Mucosa of descending colon (tissue), 3 donors: ENCODE measurements at regions not wholly inside any gene's neighbourhood (a gene's known extent, or its start where the extent isn't known, plus 50 kb on each side); places are given as distances from the start of the nearest gene placed in this dataset.

Experiments used
- ATAC-seq: fragments of 200-7000 bp; cut with Tn5 transposase; one replicate; pipeline ENCODE4 v1.9.1; 2020; ENCODE audit warnings: mild to moderate bottlenecking, moderate library complexity
- DNase-seq, 3 donors: peaks; one replicate each; pipeline ENCODE4 v3.0.0-alpha.2; 2020
- H3K36me3 ChIP-seq: fragments of 200-600 bp; one replicate; pipeline ENCODE4 v1.8.0; 2021; ENCODE audit warnings: low read depth, mild to moderate bottlenecking
- H3K4me1 ChIP-seq: fragments of 200-600 bp; one replicate; pipeline ENCODE4 v1.8.0; 2021; ENCODE audit warnings: low read depth, mild to moderate bottlenecking
- H3K4me3 ChIP-seq: fragments of 200-600 bp; one replicate; pipeline ENCODE4 v1.8.0; 2021; ENCODE audit warnings: mild to moderate bottlenecking
- H3K9me3 ChIP-seq: fragments of 200-600 bp; one replicate; pipeline ENCODE4 v1.8.0; 2021; ENCODE audit warnings: mild to moderate bottlenecking
- CTCF ChIP-seq: fragments of 200-600 bp; IDR thresholded peaks from one replicate; pipeline ENCODE4 v1.8.0; 2022; ENCODE audit warnings: antibody characterized with exemption, mild to moderate bottlenecking
- intact Hi-C, 2 donors: fragments of 100-400 bp; cut with DNase I in 1 of 2; cut with micrococcal nuclease in 1 of 2; formaldehyde crosslinking; loops; one replicate each; pipeline versions ENCODE4 v1.11.0 to v1.11.1; 2022; cut with DNase I, micrococcal nuclease
- donor health status: DM: no; HTN: no; CAD: no; lungs with moderate emphysema.
- donor health status: DM: no; HTN: no; CAD: no.
- donor health status: DM: no; HTN: yes; CAD: no.

GRCh38 chr5:81819556-81820317 is 68.8 kb upstream of the SSBP2 start:
- Histone ChIP-seq H3K9me3 (no peaks in the 10 kb centered on the region), H3K36me3 (no peaks in the 10 kb centered on the region), H3K4me3 (no peak overlapping the region), H3K4me1 (peaks cover 6% of the 10 kb centered on the region)
- no peak for TF ChIP-seq CTCF
- intact Hi-C loops = no loop called here
- ATAC-seq (peak; percentile 65), DNase-seq (no peak)

GRCh38 chr5:81817980-81818379 is 67.1 kb upstream of the SSBP2 start:
- intact Hi-C loops = no loop called here
- peaks cover 6% of the 10 kb centered on the region for H3K4me1 ChIP-seq
- ATAC-seq (no peak), DNase-seq (no peak)
- no peaks in the 10 kb centered on the region for H3K36me3 ChIP-seq
- H3K4me3 ChIP-seq = no peak overlapping the region
- no peaks in the 10 kb centered on the region for H3K9me3 ChIP-seq
- no peak for TF ChIP-seq CTCF

GRCh38 chr5:81817086-81817485 is 66.2 kb upstream of the SSBP2 start:
- intact Hi-C loops = no loop called here
- no peaks in the 10 kb centered on the region for H3K9me3 ChIP-seq

GRCh38 chr5:81815321-81815720 is 64.4 kb upstream of the SSBP2 start:
- ATAC-seq = no peak
- intact Hi-C loops = no loop called here
- no peaks in the 10 kb centered on the region for H3K9me3 ChIP-seq

More at GRCh38 chr5:81817086-81817485, 66.2 kb upstream of the SSBP2 start:
- peaks cover 6% of the 10 kb centered on the region for H3K4me1 ChIP-seq
- no peaks in the 10 kb centered on the region for H3K36me3 ChIP-seq
- H3K4me3 ChIP-seq = no peak overlapping the region
- ATAC-seq (no peak), DNase-seq (no peak)
- TF ChIP-seq CTCF = no peak

GRCh38 chr5:81808106-81808505 is 57.2 kb upstream of the SSBP2 start:
- ATAC-seq (no peak), DNase-seq (no peak)
- Histone ChIP-seq H3K4me3 (no peak overlapping the region), H3K4me1 (no peaks in the 10 kb centered on the region), H3K36me3 (no peaks in the 10 kb centered on the region), H3K9me3 (peaks cover 4% of the 10 kb centered on the region)
- no peak for TF ChIP-seq CTCF
- intact Hi-C loops = no loop called here

More at GRCh38 chr5:81815321-81815720, 64.4 kb upstream of the SSBP2 start:
- TF ChIP-seq CTCF = no peak
- H3K36me3 ChIP-seq = no peaks in the 10 kb centered on the region
- peaks cover 1% of the 10 kb centered on the region for H3K4me1 ChIP-seq
- H3K4me3 ChIP-seq = no peak overlapping the region
- no peak for DNase-seq
